Activated CD4-positive, alpha-beta T cell treated with anti-CD3 and anti-CD28 coated beads, Interleukin-2, amount 10 ng/mL, durations not matched to agents 7 days and 5 days (primary cell): ENCODE measurements at regions not wholly inside any gene's neighbourhood (a gene's known extent, or its start where the extent isn't known, plus 50 kb on each side); places are given as distances from the start of the nearest gene placed in this dataset.
A peak's percentile ranks its signal among the peaks of the same experiment; 100 is the strongest.

Experiments used
- CTCF ChIA-PET: fragments of 350-600 bp; sonication (Branson Sonifier 250); formaldehyde crosslinking; loops from one replicate; lab custom pipeline; 2021; ENCODE audit warnings: antibody characterized with exemption; lab: Charles Lee
- POLR2A ChIA-PET: fragments of 350-600 bp; sonication (Branson Sonifier 250); formaldehyde crosslinking; loops from one replicate; lab custom pipeline; 2021; ENCODE audit warnings: antibody characterized with exemption; lab: Charles Lee
- DNase-seq: peaks from one replicate; pipeline ENCODE4 v3.0.0-alpha.2; 2020
- H3K27ac Mint-ChIP-seq: one replicate; pipeline ENCODE4 v1.8.0; 2021; ENCODE audit warnings: mild to moderate bottlenecking, moderate library complexity, mixed read lengths
- H3K27me3 Mint-ChIP-seq: one replicate; pipeline ENCODE4 v1.8.0; 2021; ENCODE audit warnings: mixed read lengths
- H3K36me3 Mint-ChIP-seq: one replicate; pipeline ENCODE4 v1.8.0; 2021; ENCODE audit warnings: low read depth, mixed read lengths
- H3K4me1 Mint-ChIP-seq: one replicate; pipeline ENCODE4 v1.8.0; 2021; ENCODE audit warnings: mixed read lengths
- H3K4me3 Mint-ChIP-seq: one replicate; pipeline ENCODE4 v1.8.0; 2021; ENCODE audit warnings: mild to moderate bottlenecking, moderate library complexity, mixed read lengths
- H3K9me3 Mint-ChIP-seq: one replicate; pipeline ENCODE4 v1.8.0; 2021; ENCODE audit warnings: mixed read lengths

DNA sequence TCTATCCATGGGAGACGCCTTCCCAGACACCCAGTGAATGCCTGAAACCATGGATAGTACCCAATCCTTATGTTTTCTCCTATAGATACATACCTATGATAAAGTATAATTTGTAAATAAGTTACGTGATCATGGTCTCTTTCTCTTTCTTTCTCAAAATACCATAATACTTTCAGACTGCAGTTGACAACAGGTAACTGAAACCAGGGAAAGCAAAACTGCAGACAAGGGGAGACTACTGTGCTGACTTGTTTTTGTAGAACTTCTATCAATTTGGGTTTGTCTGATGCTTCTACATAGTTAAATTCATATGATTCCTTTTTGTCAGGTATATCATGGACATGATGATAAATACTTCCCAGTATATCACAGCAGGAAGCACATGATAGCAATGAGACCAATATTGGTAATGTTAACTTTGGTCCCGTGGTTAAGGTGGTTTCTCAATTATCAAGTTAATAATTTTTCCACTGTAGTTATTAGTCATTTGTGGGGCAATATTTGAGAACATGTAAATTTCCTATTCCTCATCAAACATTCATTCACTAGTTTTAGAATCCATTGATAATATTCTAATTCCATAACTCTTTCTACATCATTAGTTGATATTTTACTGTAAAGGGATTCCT lies 298.0 kb upstream of the TET2 start:
- DNase-seq, result no peak
- no peaks in the 10 kb centered on the region for H3K36me3 Mint-ChIP-seq
- ChIA-PET POLR2A (no interaction called here), CTCF (no interaction called here)
- H3K27me3 Mint-ChIP-seq, result no peaks in the 10 kb centered on the region
- no peaks in the 10 kb centered on the region for H3K9me3 Mint-ChIP-seq
- H3K27ac Mint-ChIP-seq, result no peak overlapping the region
- no peaks in the 10 kb centered on the region for H3K4me1 Mint-ChIP-seq
- H3K4me3 Mint-ChIP-seq, result no peak overlapping the region

- H3K36me3 Mint-ChIP-seq, result no peaks in the 10 kb centered on the region
- no peak overlapping the region for H3K27ac Mint-ChIP-seq
- H3K4me3 Mint-ChIP-seq, result no peak overlapping the region
- DNase-seq, result no peak
- peaks cover 14% of the 10 kb centered on the region for H3K27me3 Mint-ChIP-seq
- POLR2A ChIA-PET, result no interaction called here
- CTCF ChIA-PET, result interaction anchor here (0.6 kb wide), 1 partner anchor 217 kb away, joined by 3 read pairs; no protein-coding TSS in a partner anchor
- no peaks in the 10 kb centered on the region for H3K4me1 Mint-ChIP-seq
- no peaks in the 10 kb centered on the region for H3K9me3 Mint-ChIP-seq
These were observed 287.0 kb upstream of the TET2 start for GRCh38 chr4:104859601-104860237.

DNA sequence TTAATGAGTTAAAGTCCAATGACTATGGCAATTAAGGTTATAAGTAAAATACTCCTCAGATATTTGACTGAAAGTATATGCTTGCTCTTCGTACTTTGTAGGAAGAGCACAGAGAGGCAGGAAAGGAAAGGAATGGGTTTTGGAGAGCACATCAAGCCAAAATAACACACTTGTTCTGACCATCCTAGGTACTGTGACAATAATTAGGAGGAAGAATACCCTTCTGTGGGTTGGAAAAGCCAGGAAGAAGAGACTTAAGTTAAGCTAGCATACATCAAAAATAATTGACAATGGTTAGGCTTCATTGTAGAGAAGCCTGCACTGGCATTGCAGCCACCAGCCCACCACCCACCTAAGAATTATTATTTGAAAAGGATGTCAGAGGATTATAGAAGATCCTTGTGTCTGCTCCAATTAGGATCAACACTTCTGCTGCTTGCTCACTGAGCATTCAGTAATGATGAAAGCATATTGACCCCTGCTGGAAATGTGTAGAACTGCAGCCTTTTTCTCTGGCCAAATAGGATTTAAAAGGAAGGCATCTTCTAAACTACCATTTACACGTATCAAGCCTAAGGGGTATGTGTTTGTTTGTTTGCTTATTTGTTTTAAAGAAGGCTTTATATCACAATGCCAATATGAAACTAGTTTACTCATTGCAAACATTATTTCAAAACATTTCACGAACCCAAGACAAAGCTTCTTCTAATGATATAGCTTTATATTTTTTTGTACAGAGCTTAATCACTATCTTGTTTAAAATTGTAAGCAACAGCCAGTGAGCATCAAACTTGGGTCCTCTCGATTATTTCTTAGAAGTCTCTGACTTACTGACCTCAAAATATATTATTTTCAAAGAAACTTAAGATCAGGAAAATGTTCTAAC lies 286.2 kb upstream of the TET2 start:
- Mint-ChIP-seq H3K4me1 (no peaks in the 10 kb centered on the region), H3K36me3 (no peaks in the 10 kb centered on the region), H3K27me3 (peaks cover 16% of the 10 kb centered on the region), H3K27ac (no peak overlapping the region), H3K4me3 (no peak overlapping the region), H3K9me3 (no peaks in the 10 kb centered on the region)
- peak; percentile 54 for DNase-seq
- CTCF ChIA-PET, result interaction anchor here (0.6 to 1.2 kb wide), 2 partner anchors 17 to 216 kb away, joined by 3 read pairs; no protein-coding TSS in a partner anchor
- POLR2A ChIA-PET, result no interaction called here

GRCh38 chr4:104866809-104867208 lies 279.9 kb upstream of the TET2 start:
- Mint-ChIP-seq H3K27me3 (peaks cover 19% of the 10 kb centered on the region), H3K27ac (no peak overlapping the region), H3K9me3 (no peaks in the 10 kb centered on the region), H3K4me3 (no peak overlapping the region), H3K36me3 (no peaks in the 10 kb centered on the region), H3K4me1 (no peaks in the 10 kb centered on the region)
- CTCF ChIA-PET, result no interaction called here
- no peak for DNase-seq
- POLR2A ChIA-PET, result no interaction called here

DNA sequence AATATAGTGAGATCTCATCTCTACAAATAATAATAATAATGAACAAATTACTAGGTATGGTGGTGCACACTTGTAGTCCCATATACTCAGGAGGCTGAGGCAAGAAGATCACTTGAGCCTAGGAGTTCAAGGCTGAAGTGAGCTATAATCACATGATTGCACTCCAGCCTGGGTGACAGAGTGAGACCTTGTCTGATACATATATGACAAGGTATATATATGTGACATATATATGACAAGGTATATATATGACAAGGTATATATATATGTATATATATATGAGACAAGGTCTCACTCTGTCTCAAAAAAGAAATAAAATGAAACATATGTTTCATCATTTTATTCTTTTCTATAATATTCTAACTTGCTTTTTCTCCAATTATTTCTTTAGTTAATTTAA lies 278.1 kb upstream of the TET2 start:
- H3K27ac Mint-ChIP-seq, result no peak overlapping the region
- H3K9me3 Mint-ChIP-seq, result no peaks in the 10 kb centered on the region
- peaks cover 21% of the 10 kb centered on the region for H3K27me3 Mint-ChIP-seq
- no peak for DNase-seq
- ChIA-PET POLR2A (no interaction called here), CTCF (no interaction called here)
- H3K4me3 Mint-ChIP-seq, result no peak overlapping the region
- H3K4me1 Mint-ChIP-seq, result no peaks in the 10 kb centered on the region
- H3K36me3 Mint-ChIP-seq, result no peaks in the 10 kb centered on the region

DNA sequence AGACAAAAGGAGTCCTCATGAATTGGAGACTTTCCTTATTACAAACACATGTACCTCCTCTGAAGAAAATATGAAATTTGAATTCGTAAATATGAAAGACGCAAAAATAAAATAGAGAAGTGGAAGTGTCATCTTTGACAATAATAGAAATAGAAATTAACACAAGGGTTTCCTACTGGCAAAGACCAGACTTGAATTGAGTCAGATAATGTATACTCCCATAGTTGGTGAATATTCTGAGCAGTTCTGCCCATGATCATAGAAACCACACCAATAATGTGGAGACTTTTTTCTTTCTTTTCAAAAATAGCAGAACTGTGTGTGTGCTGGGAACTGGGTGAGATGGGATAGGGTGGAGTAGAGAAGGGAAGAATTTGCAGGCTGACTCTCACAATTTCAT lies 277.7 kb upstream of the TET2 start:
- Mint-ChIP-seq H3K4me3 (no peak overlapping the region), H3K27me3 (peaks cover 21% of the 10 kb centered on the region), H3K36me3 (no peaks in the 10 kb centered on the region), H3K4me1 (no peaks in the 10 kb centered on the region), H3K27ac (no peak overlapping the region), H3K9me3 (no peaks in the 10 kb centered on the region)
- ChIA-PET POLR2A (no interaction called here), CTCF (no interaction called here)
- DNase-seq, result no peak

GRCh38 chr4:104869831-104870230 lies 276.8 kb upstream of the TET2 start:
- CTCF ChIA-PET, result no interaction called here
- Mint-ChIP-seq H3K36me3 (no peaks in the 10 kb centered on the region), H3K27ac (no peak overlapping the region), H3K4me1 (no peaks in the 10 kb centered on the region), H3K27me3 (peaks cover 21% of the 10 kb centered on the region), H3K9me3 (no peaks in the 10 kb centered on the region), H3K4me3 (no peak overlapping the region)
- DNase-seq, result no peak
- POLR2A ChIA-PET, result no interaction called here

DNA sequence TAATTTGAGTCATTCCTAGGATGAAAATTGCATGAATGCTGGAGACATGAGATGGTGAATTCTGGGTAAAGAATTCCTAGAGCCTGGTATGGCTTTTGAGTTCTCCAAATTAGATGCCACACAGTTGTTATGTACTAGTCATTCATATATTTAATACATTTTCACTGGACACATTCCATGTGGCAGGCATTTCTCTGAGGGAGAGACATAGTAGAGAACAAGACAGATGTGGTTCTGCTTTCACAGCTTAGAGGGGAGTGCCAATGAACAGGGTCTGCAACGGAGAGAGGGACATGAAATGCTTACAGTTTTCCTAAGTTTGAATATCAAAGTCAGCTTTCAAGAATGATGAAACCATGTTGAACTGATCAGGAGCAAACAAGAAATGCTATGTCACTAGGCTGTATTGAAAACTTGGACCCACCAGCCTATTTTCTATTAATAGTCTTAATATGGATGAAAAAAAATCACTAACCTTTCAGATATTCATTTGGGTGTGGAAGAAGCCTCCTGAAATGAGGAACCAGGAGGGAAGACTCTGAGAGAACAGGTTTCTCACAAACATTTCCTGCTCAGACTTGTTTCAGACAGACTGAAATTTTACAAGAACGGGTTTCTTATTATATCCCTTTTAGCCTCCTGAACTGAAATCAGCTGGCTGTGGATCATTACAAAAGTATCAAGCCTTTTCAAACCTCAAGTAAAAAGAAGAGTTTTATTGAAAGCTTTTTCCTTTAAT lies 276.0 kb upstream of the TET2 start:
- H3K4me1 Mint-ChIP-seq, result no peaks in the 10 kb centered on the region
- H3K4me3 Mint-ChIP-seq, result no peak overlapping the region
- POLR2A ChIA-PET, result no interaction called here
- no peaks in the 10 kb centered on the region for H3K9me3 Mint-ChIP-seq
- no peak overlapping the region for H3K27ac Mint-ChIP-seq
- no peak for DNase-seq
- CTCF ChIA-PET, result no interaction called here
- H3K36me3 Mint-ChIP-seq, result no peaks in the 10 kb centered on the region
- peaks cover 20% of the 10 kb centered on the region for H3K27me3 Mint-ChIP-seq

DNA sequence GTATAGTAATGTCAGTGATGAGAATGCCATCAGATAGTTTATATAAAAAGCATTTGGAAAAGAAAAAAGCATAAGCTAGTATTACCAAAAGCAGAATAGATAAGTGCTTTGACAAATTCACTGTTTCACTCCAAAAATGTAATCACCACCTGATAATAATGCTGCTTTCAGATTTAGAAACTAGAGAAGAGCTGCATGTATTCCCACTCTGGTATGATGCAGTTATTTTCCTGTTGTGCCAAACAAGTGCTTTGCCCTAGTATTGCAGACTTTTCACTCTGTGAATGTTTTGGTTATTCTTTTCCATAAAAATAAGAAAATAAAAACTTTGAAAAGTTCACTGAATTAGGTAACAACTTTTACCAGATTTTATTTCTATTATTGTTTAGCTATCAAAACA lies 267.7 kb upstream of the TET2 start:
- POLR2A ChIA-PET, result no interaction called here
- no peak overlapping the region for H3K4me3 Mint-ChIP-seq
- no peak for DNase-seq
- H3K36me3 Mint-ChIP-seq, result no peaks in the 10 kb centered on the region
- H3K4me1 Mint-ChIP-seq, result peaks cover 12% of the 10 kb centered on the region
- CTCF ChIA-PET, result no interaction called here
- peaks cover 18% of the 10 kb centered on the region for H3K27me3 Mint-ChIP-seq
- no peak overlapping the region for H3K27ac Mint-ChIP-seq
- H3K9me3 Mint-ChIP-seq, result no peaks in the 10 kb centered on the region

DNA sequence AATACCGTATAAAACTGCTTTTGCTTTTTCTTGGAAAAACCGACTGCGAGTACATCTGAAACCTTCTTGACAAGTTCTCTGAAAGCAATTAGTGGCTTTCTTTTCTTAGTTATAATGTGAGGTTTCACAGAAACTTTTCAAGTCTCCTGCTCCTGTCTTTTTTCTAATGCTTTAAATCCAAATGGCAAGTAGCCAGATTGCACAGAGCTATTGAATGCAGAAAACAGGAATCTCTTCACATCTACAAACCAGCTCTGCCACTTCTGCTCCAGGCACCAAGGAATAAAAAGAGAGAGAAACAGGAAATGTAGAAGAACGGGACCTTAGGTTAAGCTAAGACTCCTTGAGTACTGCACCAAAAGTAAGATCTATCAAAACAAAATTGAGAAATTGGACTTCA lies 267.3 kb upstream of the TET2 start:
- ChIA-PET POLR2A (no interaction called here), CTCF (no interaction called here)
- Mint-ChIP-seq H3K9me3 (no peaks in the 10 kb centered on the region), H3K4me3 (peak overlapping the region; percentile 1), H3K27ac (no peak overlapping the region), H3K36me3 (no peaks in the 10 kb centered on the region), H3K4me1 (peaks cover 12% of the 10 kb centered on the region), H3K27me3 (peaks cover 18% of the 10 kb centered on the region)
- DNase-seq, result no peak

GRCh38 chr4:104879854-104880253 lies 266.8 kb upstream of the TET2 start:
- Mint-ChIP-seq H3K4me1 (peaks cover 12% of the 10 kb centered on the region), H3K4me3 (no peak overlapping the region), H3K27me3 (peaks cover 23% of the 10 kb centered on the region), H3K9me3 (no peaks in the 10 kb centered on the region), H3K27ac (no peak overlapping the region), H3K36me3 (no peaks in the 10 kb centered on the region)
- ChIA-PET CTCF (no interaction called here), POLR2A (no interaction called here)
- DNase-seq, result no peak

GRCh38 chr4:104881136-104881886 lies 265.4 kb upstream of the TET2 start:
- no peak for DNase-seq
- H3K27ac Mint-ChIP-seq, result no peak overlapping the region
- ChIA-PET POLR2A (no interaction called here), CTCF (no interaction called here)
- peaks cover 12% of the 10 kb centered on the region for H3K4me1 Mint-ChIP-seq
- no peaks in the 10 kb centered on the region for H3K9me3 Mint-ChIP-seq
- H3K36me3 Mint-ChIP-seq, result no peaks in the 10 kb centered on the region
- no peak overlapping the region for H3K4me3 Mint-ChIP-seq
- H3K27me3 Mint-ChIP-seq, result peaks cover 22% of the 10 kb centered on the region
